Subcutaneous abdominal adipose tissue (tissue), 5 donors: ENCODE measurements at regions not wholly inside any gene's neighbourhood (a gene's known extent, or its start where the extent isn't known, plus 50 kb on each side); places are given as distances from the start of the nearest gene placed in this dataset.

Experiments
- H3K27ac ChIP-seq: one replicate; pipeline ENCODE4 v1.7.0; 2013; ENCODE audit warnings: low read depth, mild to moderate bottlenecking, inconsistent platforms, low read length, moderate library complexity
- H3K27me3 ChIP-seq, 5 donors: one replicate each; pipeline ENCODE4 v1.7.0; 2013; ENCODE audit warnings: low read length in 5 of 5, inconsistent platforms in 1 of 5; ENCODE audit not compliant: control insufficient read depth in 5 of 5, insufficient read depth in 4 of 5
- H3K36me3 ChIP-seq, 5 donors: one replicate each; pipeline ENCODE4 v1.7.0; 2013; ENCODE audit warnings: low read length in 5 of 5; ENCODE audit not compliant: control insufficient read depth in 5 of 5, insufficient read depth in 5 of 5
- H3K4me1 ChIP-seq, 5 donors: one replicate each; pipeline ENCODE4 v1.7.0; 2013; ENCODE audit warnings: low read length in 5 of 5, mild to moderate bottlenecking in 3 of 5, moderate library complexity in 1 of 5; ENCODE audit not compliant: control insufficient read depth in 5 of 5, insufficient read depth in 5 of 5
- H3K4me3 ChIP-seq, 5 donors: one replicate each; pipeline ENCODE4 v1.7.0; 2013; ENCODE audit warnings: low read length in 5 of 5, low read depth in 1 of 5
- H3K9ac ChIP-seq, 5 donors: one replicate each; pipeline ENCODE4 v1.7.0; 2013; ENCODE audit warnings: low read length in 5 of 5, mild to moderate bottlenecking in 4 of 5, moderate library complexity in 3 of 5
- H3K9me3 ChIP-seq, 5 donors: one replicate each; pipeline ENCODE4 v1.7.0; 2013; ENCODE audit warnings: low read length in 5 of 5; ENCODE audit not compliant: control insufficient read depth in 5 of 5
- donor health status: healthy.
- donor health status: healthy.
- donor health status: healthy.
- donor health status: healthy.
- donor health status: healthy.

DNA sequence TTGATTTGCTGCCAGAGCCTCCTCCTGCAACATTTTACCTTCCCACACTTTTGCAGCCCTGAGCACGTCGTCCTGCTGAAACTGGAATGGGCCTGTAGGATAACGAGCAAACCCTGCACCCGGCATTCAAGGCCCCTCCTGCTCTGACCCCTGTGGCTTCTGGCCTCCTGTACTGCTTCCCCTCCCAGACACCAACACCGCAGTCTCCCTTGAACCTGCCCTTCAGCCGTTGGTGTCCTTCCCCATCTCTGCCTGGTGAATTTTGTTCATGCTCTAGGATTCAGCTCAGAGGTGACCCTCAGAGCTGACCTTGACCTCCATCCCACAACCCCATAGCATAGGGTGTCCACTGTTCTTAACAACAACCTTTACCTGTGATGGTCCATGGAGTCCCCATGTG, 535.1 kb downstream of the MATN1 start:
- Histone ChIP-seq H3K9me3 (no peaks in the 10 kb centered on the region), H3K27ac (no peak overlapping the region), H3K4me3 (no peak overlapping the region), H3K9ac (no peak overlapping the region), H3K27me3 (peaks cover 6 to 18% (median 12%) of the 10 kb centered on the region in 5 donors), H3K36me3 (no peaks in the 10 kb centered on the region), H3K4me1 (peaks cover 0 to 17% (median 10%) of the 10 kb centered on the region in 5 donors)

DNA sequence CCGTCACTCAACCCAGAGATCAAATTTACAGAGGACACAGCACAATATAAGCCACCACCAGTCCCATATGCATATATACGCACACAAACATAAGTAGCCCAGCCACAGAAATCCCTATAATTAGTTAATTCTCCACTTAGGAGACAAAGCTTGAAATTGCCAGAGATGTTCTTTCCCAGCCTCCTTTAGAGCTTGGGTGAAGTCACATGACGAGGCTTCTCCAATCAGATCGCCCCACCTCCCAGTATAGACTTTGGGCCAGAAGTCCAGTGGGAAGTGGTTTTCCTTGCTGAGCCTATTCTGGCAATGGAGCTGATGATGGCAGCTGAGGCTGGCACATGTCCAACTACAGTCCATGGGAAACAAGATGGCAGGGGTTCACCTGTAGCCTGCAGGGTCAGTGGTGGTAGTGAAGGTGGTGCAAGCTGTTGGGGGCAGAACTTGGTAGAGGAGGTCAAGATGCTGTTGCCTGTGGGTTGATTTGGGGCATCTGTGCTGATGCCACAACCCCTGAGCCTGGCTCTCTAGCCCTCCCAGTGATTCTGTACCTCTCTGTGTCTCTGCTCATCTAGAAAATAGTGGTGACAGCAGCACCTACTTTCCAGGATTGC, 535.9 kb downstream of the MATN1 start:
- no peak overlapping the region for H3K27ac ChIP-seq
- H3K4me1 ChIP-seq, result peaks cover 0 to 17% (median 10%) of the 10 kb centered on the region in 5 donors
- no peak overlapping the region for H3K9ac ChIP-seq
- no peaks in the 10 kb centered on the region for H3K36me3 ChIP-seq
- H3K4me3 ChIP-seq, result no peak overlapping the region
- no peaks in the 10 kb centered on the region for H3K9me3 ChIP-seq
- peaks cover 6 to 18% (median 12%) of the 10 kb centered on the region in 5 donors for H3K27me3 ChIP-seq

DNA sequence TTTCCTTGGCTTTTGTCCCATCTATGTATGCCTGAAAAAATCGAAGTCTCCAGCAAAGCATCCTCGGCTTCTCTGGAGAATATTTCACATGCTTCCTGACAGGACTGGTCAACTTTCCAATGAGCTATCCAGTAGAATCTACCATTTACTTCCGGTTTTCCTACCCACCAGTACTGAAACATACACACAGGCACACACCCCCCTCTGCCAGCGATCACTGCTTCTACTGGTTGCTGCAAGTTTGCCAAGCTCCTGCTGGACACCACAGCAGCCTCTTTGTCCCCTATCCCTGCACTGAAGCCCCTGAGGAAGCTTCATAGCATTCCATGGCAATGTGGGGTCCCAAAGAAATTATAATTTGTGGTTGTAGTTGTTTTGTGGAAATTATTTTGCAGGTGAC, 536.8 kb downstream of the MATN1 start:
- H3K9ac ChIP-seq, result no peak overlapping the region
- H3K36me3 ChIP-seq, result no peaks in the 10 kb centered on the region
- peaks cover 0 to 17% (median 10%) of the 10 kb centered on the region in 5 donors for H3K4me1 ChIP-seq
- no peak overlapping the region for H3K27ac ChIP-seq
- H3K27me3 ChIP-seq, result peaks cover 6 to 18% (median 12%) of the 10 kb centered on the region in 5 donors
- no peaks in the 10 kb centered on the region for H3K9me3 ChIP-seq
- no peak overlapping the region for H3K4me3 ChIP-seq

DNA sequence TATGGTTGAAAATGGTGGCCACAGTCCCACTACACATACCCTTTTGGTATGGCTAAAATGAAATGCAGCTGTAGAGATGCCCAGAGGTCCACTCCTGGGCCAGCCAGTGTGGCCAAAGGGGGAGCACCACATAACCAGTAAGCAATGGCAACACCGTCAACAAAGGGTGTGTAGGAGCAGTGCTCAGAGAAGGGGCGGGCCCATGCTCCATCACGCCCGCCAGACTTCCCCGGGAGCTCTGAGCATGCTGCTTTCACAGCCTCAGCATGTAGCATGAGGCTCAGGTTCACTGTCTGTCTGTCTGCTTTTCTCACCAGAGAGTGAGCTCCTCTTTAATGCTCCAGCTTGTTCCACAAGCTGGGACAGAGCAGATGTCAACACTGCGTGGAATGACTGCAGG, 537.6 kb downstream of the MATN1 start:
- no peak overlapping the region for H3K27ac ChIP-seq
- H3K36me3 ChIP-seq, result no peaks in the 10 kb centered on the region
- no peak overlapping the region for H3K4me3 ChIP-seq
- H3K27me3 ChIP-seq, result peaks cover 6 to 18% (median 12%) of the 10 kb centered on the region in 5 donors
- H3K9ac ChIP-seq, result no peak overlapping the region
- H3K4me1 ChIP-seq, result peaks cover 0 to 9% (median 6%) of the 10 kb centered on the region in 5 donors
- H3K9me3 ChIP-seq, result no peaks in the 10 kb centered on the region

DNA sequence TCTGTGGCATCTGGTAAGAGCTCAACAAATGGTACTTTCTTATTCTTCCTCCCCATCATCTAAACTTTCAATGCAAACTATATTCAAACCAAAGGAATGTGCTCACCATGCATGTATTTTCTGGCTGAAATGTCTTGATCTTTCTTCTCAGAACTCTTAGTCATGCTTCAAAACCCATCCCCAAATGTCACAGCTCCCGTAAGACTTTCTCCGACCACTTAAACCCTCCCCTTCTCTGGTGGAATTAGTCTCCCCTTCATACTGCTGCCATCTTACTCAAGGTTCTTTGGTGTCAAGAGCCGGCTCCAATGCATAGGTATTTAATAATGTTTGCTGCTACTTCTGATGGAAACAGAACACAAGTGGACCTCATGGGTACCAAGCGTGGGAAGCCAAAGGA, 538.1 kb downstream of the MATN1 start:
- no peaks in the 10 kb centered on the region for H3K9me3 ChIP-seq

DNA sequence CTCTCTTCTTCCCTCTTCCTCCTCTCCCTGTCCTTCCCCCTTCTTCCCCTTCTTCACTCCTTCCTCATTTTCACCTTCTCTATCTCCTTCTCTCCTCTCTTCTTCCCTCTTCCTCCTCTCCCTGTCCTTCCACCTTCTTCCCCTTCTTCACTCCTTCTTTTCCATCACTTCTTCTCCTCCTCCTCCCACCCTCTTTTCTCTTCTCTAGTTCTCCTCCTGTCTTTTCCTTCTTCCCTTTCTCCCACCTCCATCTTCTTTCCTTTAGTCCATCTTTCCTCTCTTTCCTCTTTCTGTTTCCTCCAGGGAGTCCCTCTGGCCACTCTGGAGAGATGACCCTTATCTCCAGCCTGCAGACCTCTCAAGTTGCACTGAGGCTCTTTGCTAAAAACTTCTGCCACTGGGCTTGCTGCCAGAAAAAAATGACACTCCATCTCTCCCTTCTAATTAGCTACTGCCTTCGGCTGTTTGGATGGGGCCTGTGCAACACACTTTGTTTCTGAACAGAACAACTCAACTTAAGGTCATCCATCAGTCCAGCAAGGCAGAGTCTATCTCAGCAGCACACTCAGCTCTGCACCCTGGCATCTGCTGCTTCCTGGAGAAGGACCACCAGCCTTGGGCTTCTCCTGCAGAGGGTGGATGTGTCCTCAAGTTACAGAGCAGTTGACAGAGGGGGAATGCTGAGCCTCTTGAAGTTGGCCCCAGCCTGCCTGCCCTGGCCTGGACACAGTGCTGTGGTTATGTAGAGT, 538.8 kb downstream of the MATN1 start:
- Histone ChIP-seq H3K27me3 (peaks cover 6 to 18% (median 12%) of the 10 kb centered on the region in 5 donors), H3K9ac (no peak overlapping the region), H3K4me3 (no peak overlapping the region), H3K36me3 (no peaks in the 10 kb centered on the region), H3K27ac (no peak overlapping the region), H3K4me1 (no peaks in the 10 kb centered on the region), H3K9me3 (no peaks in the 10 kb centered on the region)

More for the DNA sequence above, 538.1 kb downstream of the MATN1 start:
- H3K4me3 ChIP-seq, result no peak overlapping the region
- no peak overlapping the region for H3K27ac ChIP-seq
- peaks cover 0 to 4% (median under 1%) of the 10 kb centered on the region in 5 donors for H3K4me1 ChIP-seq
- H3K27me3 ChIP-seq, result peaks cover 6 to 18% (median 12%) of the 10 kb centered on the region in 5 donors
- H3K9ac ChIP-seq, result no peak overlapping the region
- H3K36me3 ChIP-seq, result no peaks in the 10 kb centered on the region

DNA sequence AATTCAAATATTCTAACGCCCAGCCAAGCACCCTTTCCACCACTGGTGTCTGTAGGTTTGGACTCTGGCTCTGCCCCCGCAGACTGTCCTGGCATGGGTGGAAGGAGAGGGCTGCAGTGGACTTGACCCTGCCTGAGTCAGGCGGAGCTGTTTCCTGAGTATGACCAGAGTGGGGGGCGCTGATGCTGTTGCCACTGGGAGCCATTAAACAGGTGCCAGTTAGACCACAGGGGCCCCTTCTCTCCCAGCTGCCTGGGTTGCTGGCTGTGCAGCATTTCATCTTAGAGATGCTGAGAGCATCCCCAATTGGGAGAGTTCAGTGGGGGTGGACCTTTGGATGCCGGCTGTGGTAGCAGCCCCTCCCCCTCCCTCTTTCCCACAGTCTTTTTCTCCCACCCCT, 539.5 kb downstream of the MATN1 start:
- no peaks in the 10 kb centered on the region for H3K36me3 ChIP-seq
- peaks cover 0 to 2% (median 0%) of the 10 kb centered on the region in 5 donors for H3K9me3 ChIP-seq
- no peak overlapping the region for H3K9ac ChIP-seq
- no peaks in the 10 kb centered on the region for H3K4me1 ChIP-seq
- H3K27me3 ChIP-seq, result peaks cover 6 to 18% (median 12%) of the 10 kb centered on the region in 5 donors
- no peak overlapping the region for H3K27ac ChIP-seq
- H3K4me3 ChIP-seq, result no peak overlapping the region

DNA sequence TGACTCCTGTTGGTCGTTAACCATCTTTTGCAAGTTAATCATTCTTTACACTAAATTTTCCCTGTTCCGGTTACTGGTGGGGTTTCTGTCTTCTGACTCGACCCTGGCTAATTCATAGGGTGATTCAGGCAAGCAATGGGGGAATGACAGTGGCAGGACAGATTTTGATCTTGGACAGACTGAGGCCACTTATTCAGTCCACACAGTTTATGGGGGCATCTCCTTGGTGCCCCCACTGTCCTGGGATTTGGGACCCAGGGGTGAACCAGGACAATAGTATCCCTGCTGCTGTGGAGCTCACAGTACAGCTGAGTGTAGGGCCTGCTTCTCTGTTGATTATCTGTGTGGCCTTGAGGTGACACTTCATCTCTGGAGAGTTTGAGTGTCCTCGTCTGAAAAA, 540.4 kb downstream of the MATN1 start:
- no peaks in the 10 kb centered on the region for H3K36me3 ChIP-seq
- no peak overlapping the region for H3K4me3 ChIP-seq
- H3K9ac ChIP-seq, result no peak overlapping the region
- no peaks in the 10 kb centered on the region for H3K4me1 ChIP-seq
- H3K27ac ChIP-seq, result no peak overlapping the region
- H3K27me3 ChIP-seq, result peaks cover 6 to 17% (median 12%) of the 10 kb centered on the region in 5 donors
- H3K9me3 ChIP-seq, result peaks cover 0 to 3% (median 0%) of the 10 kb centered on the region in 5 donors

DNA sequence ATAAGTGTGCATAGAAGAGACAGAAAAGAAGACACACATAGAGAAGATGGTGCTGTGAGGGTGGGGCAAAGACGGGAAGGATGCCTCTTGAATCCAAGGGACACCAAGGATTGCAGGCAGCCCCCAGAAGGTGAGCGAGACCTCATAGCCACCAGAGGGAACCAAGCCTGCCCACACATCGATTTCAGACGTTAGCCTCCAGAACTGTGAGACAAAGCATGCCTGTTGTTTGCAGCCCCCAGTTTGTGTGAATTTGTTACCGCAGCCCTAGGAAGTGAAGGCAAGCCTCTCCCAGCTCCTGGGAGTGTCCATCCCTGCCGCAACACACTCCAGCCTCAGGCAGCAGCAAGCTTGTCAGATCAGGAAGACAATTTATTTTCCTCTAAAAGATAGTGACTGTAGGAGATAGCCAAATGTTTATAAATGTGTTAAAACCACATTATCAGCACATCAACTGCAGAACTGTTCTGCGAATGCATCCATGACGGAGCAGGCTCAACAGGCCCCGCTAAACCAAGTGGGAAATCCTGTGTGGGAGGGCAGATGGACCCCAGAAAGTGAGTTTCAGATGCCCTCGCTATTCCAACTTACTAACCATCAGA, 543.3 kb downstream of the MATN1 start:
- Histone ChIP-seq H3K4me1 (no peaks in the 10 kb centered on the region), H3K27me3 (peaks cover 0 to 4% (median 2%) of the 10 kb centered on the region in 5 donors), H3K4me3 (no peak overlapping the region), H3K9ac (no peak overlapping the region), H3K27ac (no peak overlapping the region), H3K9me3 (peaks cover 0 to 3% (median 0%) of the 10 kb centered on the region in 5 donors), H3K36me3 (no peaks in the 10 kb centered on the region)

DNA sequence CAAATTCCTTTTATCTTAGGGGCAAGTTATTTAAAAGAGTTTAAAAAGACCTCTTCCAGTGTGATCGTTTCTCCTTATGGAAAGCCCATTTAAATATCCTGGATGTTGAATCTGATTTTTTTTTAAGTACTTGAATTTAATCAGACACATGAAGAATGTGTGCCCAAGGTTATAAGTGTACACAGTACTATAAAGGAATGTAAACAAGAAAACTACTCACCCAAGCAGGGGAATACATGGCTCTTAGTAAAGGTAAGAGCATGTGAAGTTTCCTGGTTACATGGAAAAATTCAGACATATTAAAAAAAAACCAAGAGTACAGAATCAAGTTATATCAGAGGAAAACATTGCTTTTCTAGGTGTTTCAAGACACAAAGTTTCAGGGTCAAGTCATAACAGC, 546.9 kb downstream of the MATN1 start:
- Histone ChIP-seq H3K4me3 (no peak overlapping the region), H3K4me1 (no peaks in the 10 kb centered on the region), H3K36me3 (no peaks in the 10 kb centered on the region), H3K27ac (no peak overlapping the region), H3K27me3 (no peaks in the 10 kb centered on the region), H3K9ac (no peak overlapping the region), H3K9me3 (peaks cover 0 to 3% (median 0%) of the 10 kb centered on the region in 5 donors)
